ENCODE measurements at regions not wholly inside any gene's neighbourhood (a gene's known extent, or its start where the extent isn't known, plus 50 kb on each side); places are given as distances from the start of the nearest gene placed in this dataset.
"Not testable (repeated sequence)": the region's sequence is repeated elsewhere in the genome, so short reads cannot be mapped to it uniquely, and the experiment has no call there.

- no peak overlapping the region for H3K4me3 Mint-ChIP-seq (ENCODE audit: low read depth)
- peaks cover 7% of the 10 kb centered on the region for H3K27me3 Mint-ChIP-seq
- peak; percentile 75 for TF ChIP-seq CTCF (IDR thresholded peaks at IDR 0.05; ENCODE audit: unreplicated experiment)
- H3K4me1 Mint-ChIP-seq (ENCODE audit: low read depth), result peaks cover 28% of the 10 kb centered on the region
- no peak overlapping the region for H3K27ac Mint-ChIP-seq
- H3K36me3 Mint-ChIP-seq (ENCODE audit: insufficient read depth), result no peaks in the 10 kb centered on the region
- no peak for DNase-seq (ENCODE audit: low spot score, unreplicated experiment)
- no peaks in the 10 kb centered on the region for H3K9me3 Mint-ChIP-seq (ENCODE audit: low read depth)
These were observed 158.4 kb downstream of the GPX5 start for GRCh38 chr6:28683945-28684538.

GRCh38 chr6:28685960-28686359, 160.3 kb downstream of the GPX5 start:
- H3K4me3 Mint-ChIP-seq (ENCODE audit: low read depth); H3K36me3 Mint-ChIP-seq (ENCODE audit: insufficient read depth); H3K27me3 Mint-ChIP-seq; H3K9me3 Mint-ChIP-seq (ENCODE audit: low read depth); DNase-seq (ENCODE audit: low spot score, unreplicated experiment); H3K27ac Mint-ChIP-seq: not testable (repeated sequence)
- H3K4me1 Mint-ChIP-seq (ENCODE audit: low read depth), result peaks cover 37% of the 10 kb centered on the region

GRCh38 chr6:28686446-28687027, 160.9 kb downstream of the GPX5 start:
- H3K9me3 Mint-ChIP-seq (ENCODE audit: low read depth); H3K27ac Mint-ChIP-seq; H3K4me3 Mint-ChIP-seq (ENCODE audit: low read depth); H3K36me3 Mint-ChIP-seq (ENCODE audit: insufficient read depth); H3K27me3 Mint-ChIP-seq: not testable (repeated sequence)
- H3K4me1 Mint-ChIP-seq (ENCODE audit: low read depth), result peaks cover 39% of the 10 kb centered on the region
- peak; percentile 83 for TF ChIP-seq CTCF (IDR thresholded peaks at IDR 0.05; ENCODE audit: unreplicated experiment)
- DNase-seq (ENCODE audit: low spot score, unreplicated experiment), result peak; percentile 50

GRCh38 chr6:28687309-28687981, 161.8 kb downstream of the GPX5 start:
- H3K27ac Mint-ChIP-seq; H3K4me3 Mint-ChIP-seq (ENCODE audit: low read depth); H3K9me3 Mint-ChIP-seq (ENCODE audit: low read depth); DNase-seq (ENCODE audit: low spot score, unreplicated experiment); H3K36me3 Mint-ChIP-seq (ENCODE audit: insufficient read depth); H3K27me3 Mint-ChIP-seq: not testable (repeated sequence)
- peaks cover 46% of the 10 kb centered on the region for H3K4me1 Mint-ChIP-seq (ENCODE audit: low read depth)

GRCh38 chr6:28691991-28692390, 166.3 kb downstream of the GPX5 start:
- H3K27ac Mint-ChIP-seq; H3K36me3 Mint-ChIP-seq (ENCODE audit: insufficient read depth); H3K4me3 Mint-ChIP-seq (ENCODE audit: low read depth); H3K9me3 Mint-ChIP-seq (ENCODE audit: low read depth); DNase-seq (ENCODE audit: low spot score, unreplicated experiment): not testable (repeated sequence)
- peaks cover 33% of the 10 kb centered on the region for H3K27me3 Mint-ChIP-seq
- H3K4me1 Mint-ChIP-seq (ENCODE audit: low read depth), result peaks cover 43% of the 10 kb centered on the region

- Mint-ChIP-seq H3K27me3 (peaks cover 28% of the 10 kb centered on the region), H3K36me3 (ENCODE audit: insufficient read depth) (peaks cover 6% of the 10 kb centered on the region), H3K9me3 (ENCODE audit: low read depth) (no peaks in the 10 kb centered on the region), H3K4me1 (ENCODE audit: low read depth) (peaks cover 33% of the 10 kb centered on the region), H3K27ac (peak overlapping the region; percentile 57), H3K4me3 (ENCODE audit: low read depth) (no peak overlapping the region)
- no peak for TF ChIP-seq CTCF (IDR thresholded peaks at IDR 0.05; ENCODE audit: unreplicated experiment)
- DNase-seq (ENCODE audit: low spot score, unreplicated experiment), result no peak
These were observed 167.5 kb downstream of the GPX5 start for GRCh38 chr6:28693033-28693750.
